HepG2 (cell line): ENCODE measurements at regions not wholly inside any gene's neighbourhood (a gene's known extent, or its start where the extent isn't known, plus 50 kb on each side); places are given as distances from the start of the nearest gene placed in this dataset.

Experiments used
- ATAC-seq: fragments of 200-7000 bp; cut with Tn5 transposase; 3 replicates; pipeline ENCODE4 v1.9.1; 2020; ENCODE audit warnings: mild to moderate bottlenecking, moderate library complexity
- BruUV-seq: library from RNA; stranded (reverse); fragments of 400-500 nt; replicated peaks from 2 replicates; lab custom pipeline; 2021; lab: Mats Ljungman, UMichigan
- CTCF ChIA-PET: fragments of 300-600 bp; formaldehyde crosslinking; extraction: SDS; loops from one replicate; lab custom pipeline; 2021; ENCODE audit warnings: low total read pairs, inconsistent platforms, low intra/inter-chr PET ratio; lab: Yijun Ruan, JAX
- POLR2A ChIA-PET: fragments of 350-600 bp; sonication (Branson Sonifier 250); formaldehyde crosslinking; loops from one replicate; lab custom pipeline; 2020; ENCODE audit warnings: antibody characterized with exemption, inconsistent platforms; lab: Yijun Ruan, JAX
- DNase-seq: peaks from one replicate; pipeline ENCODE4 v3.0.0-alpha.2; 2015; ENCODE audit warnings: low spot score
- FAIRE-seq: peaks from 3 replicates; lab custom pipeline; 2011; peaks lifted over from hg19 to GRCh38; lab: Jason Lieb, UNC
- H2AFZ ChIP-seq: one replicate; pipeline ENCODE4 v1.6.1; 2011; ENCODE audit warnings: low read length, inconsistent platforms
- H3K27ac ChIP-seq: fragments of 300-600 bp; 3 replicates; pipeline ENCODE4 v1.8.0; 2011; ENCODE audit warnings: mixed run types, mild to moderate bottlenecking, mixed read lengths, low read length, inconsistent platforms; ENCODE audit not compliant: insufficient read depth; ENCODE audit errors: extremely low read length
- H3K27me3 ChIP-seq, 2 experiments: fragments of 200-600 bp in 1 of 2; 2 replicates in 1 of 2; 3 replicates in 1 of 2; pipeline versions ENCODE4 v1.6.0 to v1.8.0; 2011; ENCODE audit warnings: low read length in 2 of 2, mild to moderate bottlenecking in 2 of 2, moderate library complexity in 2 of 2, inconsistent platforms in 1 of 2; ENCODE audit not compliant: insufficient read depth in 2 of 2, control insufficient read depth in 1 of 2
- H3K36me3 ChIP-seq, 2 experiments: fragments of 200-600 bp in 1 of 2; replicated peaks in 1 of 2; 2 replicates in 1 of 2; 3 replicates in 1 of 2; pipeline versions ENCODE4 v1.5.1 to v1.8.0; 2011; ENCODE audit warnings: low read length in 2 of 2, inconsistent platforms in 1 of 2; ENCODE audit not compliant: insufficient read depth in 2 of 2, control insufficient read depth in 1 of 2
- H3K4me1 ChIP-seq: 2 replicates; pipeline ENCODE4 v1.5.1; 2012; ENCODE audit warnings: low read length, inconsistent platforms; ENCODE audit not compliant: insufficient read depth
- H3K4me2 ChIP-seq: 2 replicates; pipeline ENCODE4 v1.6.0; 2011; ENCODE audit warnings: low read depth, low read length, inconsistent platforms
- H3K4me3 ChIP-seq, 3 experiments: fragments of 200-600 bp in 1 of 3; sonication (generic), shearing (Covaris generic) in 1 of 3; replicated peaks in 1 of 3; 2 replicates each; pipeline ENCODE4 v1.5.1; 2011 to 2016; ENCODE audit warnings: low read length in 3 of 3, inconsistent platforms in 2 of 3, low read depth in 2 of 3, mild to moderate bottlenecking in 2 of 3, control low read depth in 1 of 3, mixed read lengths in 1 of 3; ENCODE audit not compliant: insufficient read depth in 1 of 3
- H3K79me2 ChIP-seq: one replicate; pipeline ENCODE4 v1.6.1; 2011; ENCODE audit warnings: low read length, inconsistent platforms; ENCODE audit not compliant: insufficient read depth
- H3K9ac ChIP-seq: 2 replicates; pipeline ENCODE4 v1.6.0; 2011; ENCODE audit warnings: mild to moderate bottlenecking, low read depth, low read length, inconsistent platforms; ENCODE audit not compliant: insufficient read depth
- H3K9me3 ChIP-seq: 2 replicates; pipeline ENCODE4 v1.5.1; 2012; ENCODE audit warnings: mild to moderate bottlenecking, low read length
- H4K20me1 ChIP-seq: 2 replicates; pipeline ENCODE4 v1.6.0; 2011; ENCODE audit warnings: inconsistent platforms, mild to moderate bottlenecking, low read length, moderate library complexity; ENCODE audit not compliant: insufficient read depth
- DNMT1 ChIP-seq: sonication (generic); formaldehyde crosslinking; IDR thresholded peaks from 2 replicates; pipeline ENCODE4 v1.5.1; 2020; ENCODE audit warnings: mild to moderate bottlenecking, missing genetic modification reagents
- KDM6A ChIP-seq: IDR thresholded peaks from 2 replicates; pipeline ENCODE4 v1.6.1; 2016; ENCODE audit warnings: low read depth
- PTBP1 ChIP-seq: fragments of 200-400 bp; formaldehyde crosslinking; IDR thresholded peaks from 2 replicates; pipeline ENCODE4 v1.6.1; 2018; ENCODE audit warnings: low read length, low read depth; ENCODE audit not compliant: poor library complexity, severe bottlenecking
- ZNF589 ChIP-seq: sonication (generic); formaldehyde crosslinking; conservative IDR thresholded peaks from 2 replicates; pipeline ENCODE4 v1.8.0; 2022; ENCODE audit warnings: mild to moderate bottlenecking, moderate library complexity, missing genetic modification reagents
- ZSCAN25 ChIP-seq: sonication (generic); formaldehyde crosslinking; IDR thresholded peaks from 2 replicates; pipeline ENCODE4 v1.8.0; 2022; ENCODE audit warnings: mild to moderate bottlenecking, missing genetic modification reagents
- WGBS: methylation state at CpG from one replicate; pipeline ENCODE4 v1.1.6; 2017; ENCODE audit warnings: low lambda C conversion rate; 5-methylcytosine and 5-hydroxymethylcytosine counted together
- in situ Hi-C: cut with HindIII; loops from 2 replicates; pipeline ENCODE4 v1.10.0; 2017; ENCODE audit warnings: low pct_unique_long_range_greater_than_20kb; ENCODE audit not compliant: extremely low pct_ligation_motif_present
- intact Hi-C: fragments of 100-400 bp; cut with micrococcal nuclease; formaldehyde crosslinking; loops from one replicate; pipeline ENCODE4 v1.10.0; 2022; ENCODE audit not compliant: unreplicated experiment

GRCh38 chr2:172179045-172179701, 76.5 kb upstream of the DLX2 start:
- TF ChIP-seq PTBP1 = no peak
- TF ChIP-seq, all 625 proteins: peak for 0
- 14% methylated on average over 4 of the region's 4 CpGs for WGBS
- H3K4me3 ChIP-seq = no peak overlapping the region
- H3K27me3 ChIP-seq = no peaks in the 10 kb centered on the region
- in situ Hi-C loops (no loop called here), intact Hi-C loops (no loop called here)
- H3K4me2 ChIP-seq = no peak overlapping the region
- no peaks in the 10 kb centered on the region for H3K4me1 ChIP-seq
- H3K9ac ChIP-seq = no peak overlapping the region
- no peak overlapping the region for H2AFZ ChIP-seq
- no peaks in the 10 kb centered on the region for H3K79me2 ChIP-seq
- POLR2A ChIA-PET = no interaction called here
- no TSS peak for BruUV-seq
- H3K27ac ChIP-seq = no peak overlapping the region
- no peak for ATAC-seq
- CTCF ChIA-PET = no interaction called here
- no peak for FAIRE-seq
- no peak for DNase-seq
- no peaks in the 10 kb centered on the region for H3K36me3 ChIP-seq
- no peaks in the 10 kb centered on the region for H4K20me1 ChIP-seq
- no peaks in the 10 kb centered on the region for H3K9me3 ChIP-seq

DNA sequence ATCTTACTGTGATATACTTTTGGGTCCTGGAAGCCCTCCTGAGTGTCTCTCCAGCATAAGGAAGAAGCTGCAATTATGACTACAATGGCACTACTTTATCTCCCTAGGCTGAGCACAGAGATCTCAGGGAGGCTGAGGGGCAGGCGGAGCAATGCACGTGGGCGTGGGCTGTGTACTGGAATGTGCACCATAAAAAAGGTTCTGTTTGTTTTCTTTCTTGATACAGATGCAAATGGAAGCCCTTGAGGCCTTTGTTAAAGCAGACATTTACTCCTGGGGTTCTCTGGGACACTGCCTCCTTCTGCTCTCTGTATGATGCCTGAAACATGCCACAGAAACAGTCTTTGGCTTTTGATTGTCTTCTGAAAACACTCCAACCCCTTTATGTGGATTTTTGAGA, 79.1 kb upstream of the DLX2 start:
- TF ChIP-seq ZNF589 = no peak
- no peak for TF ChIP-seq DNMT1 (CRISPR knock-in tag)
- TF ChIP-seq KDM6A (CRISPR knock-in tag) = no peak
- no peak for TF ChIP-seq ZSCAN25
- H3K9ac ChIP-seq = no peak overlapping the region
- no peaks in the 10 kb centered on the region for H3K27me3 ChIP-seq
- H3K4me3 ChIP-seq = no peak overlapping the region
- BruUV-seq = no TSS peak
- H3K36me3 ChIP-seq = no peaks in the 10 kb centered on the region
- ChIA-PET POLR2A (no interaction called here), CTCF (no interaction called here)
- ATAC-seq = no peak
- no peak overlapping the region for H3K4me2 ChIP-seq
- no peaks in the 10 kb centered on the region for H3K9me3 ChIP-seq
- FAIRE-seq = no peak
- H2AFZ ChIP-seq = no peak overlapping the region
- H3K79me2 ChIP-seq = no peaks in the 10 kb centered on the region
- H3K4me1 ChIP-seq = no peaks in the 10 kb centered on the region
- WGBS = 11% methylated on average over 3 of the region's 3 CpGs
- no peaks in the 10 kb centered on the region for H4K20me1 ChIP-seq
- no peak overlapping the region for H3K27ac ChIP-seq
- in situ Hi-C loops = no loop called here
- intact Hi-C loops = no loop called here
- no peak for DNase-seq
